Activated CD4-positive, alpha-beta T cell treated with anti-CD3 and anti-CD28 coated beads, Interleukin-2, amount 50 U/mL, for 4 hours (primary cell): ENCODE measurements at regions not wholly inside any gene's neighbourhood (a gene's known extent, or its start where the extent isn't known, plus 50 kb on each side); places are given as distances from the start of the nearest gene placed in this dataset.

ENCODE experiments used
- DNase-seq, 2 experiments: peaks; one replicate each; pipeline ENCODE4 v3.0.0-alpha.2; 2020

DNA sequence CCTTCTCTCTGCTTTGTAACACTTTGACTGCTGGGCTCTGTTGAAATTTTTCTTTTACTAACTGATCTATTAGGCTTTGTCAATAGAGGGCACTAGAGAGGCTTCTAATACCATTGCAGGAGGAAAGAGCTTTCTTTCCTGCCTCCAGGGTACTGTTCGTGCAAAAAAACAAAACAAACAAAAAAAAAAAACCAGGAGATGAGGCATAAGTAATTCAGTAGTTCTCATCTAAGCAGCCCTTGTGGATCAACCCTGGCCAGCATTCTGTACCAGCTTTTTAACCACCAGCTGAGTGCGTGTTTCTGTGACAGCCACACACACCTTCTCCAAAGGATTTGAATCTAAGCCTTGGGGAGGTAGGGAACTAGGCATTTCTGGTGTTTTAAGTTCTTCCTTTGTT lies 1707.6 kb upstream of the SLC10A2 start:
- DNase-seq: no peak

DNA sequence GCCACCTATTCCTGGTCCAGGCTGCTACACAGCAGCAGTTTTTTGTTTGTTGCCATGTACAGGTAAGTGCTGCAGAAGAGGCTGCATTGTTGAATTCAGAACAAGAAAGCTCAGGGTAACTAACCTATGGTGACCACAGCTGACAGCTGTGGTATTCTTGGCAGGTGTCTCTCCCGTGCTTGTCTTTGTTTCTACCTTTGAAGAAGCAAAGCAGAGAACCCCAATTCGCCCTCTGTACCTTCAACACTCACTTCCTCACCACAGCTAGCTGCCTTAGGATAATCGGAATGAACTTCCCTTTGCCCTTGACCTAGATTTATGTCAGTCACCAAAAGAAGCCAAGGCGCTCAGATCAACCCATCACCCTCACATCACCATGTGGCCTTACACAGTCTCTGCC lies 1703.3 kb upstream of the SLC10A2 start:
- no peak for DNase-seq

DNA sequence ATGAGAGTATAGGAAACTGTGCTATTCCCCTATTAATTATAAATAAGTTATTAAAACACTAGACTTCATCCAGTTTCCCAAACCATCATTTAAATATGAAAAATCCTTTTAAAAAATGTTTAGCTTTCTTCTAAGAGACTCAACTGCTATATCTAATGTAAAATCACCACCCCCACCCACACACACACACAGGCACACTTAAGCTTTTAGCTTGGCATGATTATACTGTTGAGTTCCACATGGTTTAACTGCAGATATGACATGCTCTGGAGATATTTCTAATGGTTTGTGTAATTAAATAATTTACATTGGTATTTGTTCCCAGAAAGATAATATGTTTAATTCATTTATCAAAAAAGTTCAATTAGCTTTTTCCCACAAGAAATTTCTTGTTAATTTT lies 1700.1 kb upstream of the SLC10A2 start:
- DNase-seq: no peak

DNA sequence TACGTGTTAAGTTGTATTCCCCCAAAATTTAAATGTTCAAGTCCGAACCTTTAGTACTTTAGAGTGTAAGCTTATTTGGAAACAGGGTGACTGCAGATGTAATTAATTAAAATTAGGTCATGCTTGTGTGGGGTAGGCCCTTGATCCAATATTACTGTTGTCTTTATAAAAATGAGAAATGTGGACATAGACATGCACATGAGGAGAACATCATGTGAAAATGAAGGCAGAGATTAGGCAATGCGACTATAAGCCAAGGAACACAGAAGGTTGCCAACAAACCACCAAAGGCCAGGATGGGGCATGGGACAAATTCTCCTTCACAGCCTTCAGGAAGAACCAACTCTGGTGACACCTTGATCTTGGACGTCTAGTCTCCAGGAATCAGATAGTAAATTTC lies 1698.4 kb upstream of the SLC10A2 start:
- DNase-seq: no peak

DNA sequence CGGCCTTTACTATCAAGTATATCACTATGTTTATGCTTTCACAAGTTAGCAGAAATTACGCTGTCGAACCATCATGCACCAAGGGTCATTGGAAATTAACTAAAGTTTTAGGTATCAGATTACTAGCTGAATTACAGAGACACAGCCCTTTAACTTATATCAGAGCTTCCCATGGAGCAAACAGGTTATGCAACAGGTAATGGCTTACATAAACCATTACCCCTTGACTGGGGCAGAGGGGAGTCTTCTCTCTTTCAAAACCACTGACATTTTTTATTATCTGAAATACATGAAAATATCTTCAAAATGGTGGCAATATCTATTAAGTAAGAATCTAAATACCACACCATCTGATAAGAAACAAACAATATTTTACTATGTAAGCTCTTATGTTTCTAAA lies 1692.9 kb upstream of the SLC10A2 start:
- DNase-seq: no peak

DNA sequence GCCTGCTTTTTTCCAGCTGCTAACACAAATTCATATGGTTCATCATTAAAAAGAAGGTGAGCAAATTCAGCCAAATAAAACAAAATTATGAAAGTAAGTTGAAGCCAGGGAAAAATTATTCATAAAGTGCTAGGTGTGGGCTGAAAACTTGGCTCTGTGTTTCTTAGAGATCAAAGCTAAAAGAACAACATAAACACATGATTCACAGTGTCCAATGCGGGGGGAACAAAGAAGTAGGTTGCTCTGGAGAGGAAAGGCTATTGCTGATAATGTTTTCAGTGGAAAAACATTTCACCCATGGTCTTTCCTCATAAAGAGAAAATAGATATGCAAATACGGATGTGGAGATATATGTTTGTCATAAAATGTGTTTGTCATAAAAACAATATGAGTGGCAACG lies 1691.5 kb upstream of the SLC10A2 start:
- DNase-seq: no peak

DNA sequence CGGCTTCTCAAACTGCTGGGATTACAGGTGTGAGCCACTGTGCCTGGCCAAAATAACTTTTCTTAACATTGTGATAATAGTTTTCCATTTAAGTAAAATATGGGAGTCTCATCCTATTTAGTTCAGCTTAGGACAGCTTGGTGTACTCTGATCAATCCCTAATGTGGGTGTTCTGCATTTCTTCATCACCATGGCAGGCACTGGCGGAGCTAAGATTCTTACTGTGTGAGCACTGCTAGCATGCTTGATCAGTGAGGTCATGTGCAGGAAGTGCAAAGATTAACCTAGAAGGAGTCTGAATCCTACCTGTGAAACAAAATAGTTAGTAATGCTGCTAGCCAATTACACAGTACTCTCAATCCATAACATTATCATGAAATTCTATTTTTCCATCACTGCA lies 1684.2 kb upstream of the SLC10A2 start:
- DNase-seq: no peak

DNA sequence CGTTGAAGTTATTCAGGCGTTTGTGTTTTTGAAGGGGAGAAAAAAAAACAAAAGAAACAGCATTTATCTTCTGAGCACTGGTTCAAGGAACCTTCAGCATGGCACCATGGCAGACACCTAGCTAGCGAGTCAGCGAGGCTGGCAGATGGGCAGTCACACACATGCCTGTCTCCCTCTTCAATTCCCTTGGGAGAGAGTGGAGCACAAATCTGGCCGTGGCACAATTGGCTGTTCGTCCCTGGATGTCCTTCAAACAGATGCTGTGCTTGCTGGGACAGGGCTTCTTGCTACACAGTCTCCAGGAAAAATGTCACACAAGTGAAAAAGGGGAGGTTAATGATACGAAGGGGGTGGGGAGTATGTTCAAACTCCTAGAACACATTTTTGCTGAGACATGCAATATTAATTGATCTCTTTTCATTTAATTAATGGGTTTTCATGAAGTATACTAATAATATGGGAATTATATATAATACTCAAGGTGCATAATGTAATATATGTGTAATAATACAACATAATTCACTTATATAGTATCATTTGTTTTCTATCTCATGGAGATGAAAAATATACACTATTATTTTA lies 1674.5 kb upstream of the SLC10A2 start:
- DNase-seq: no peak

DNA sequence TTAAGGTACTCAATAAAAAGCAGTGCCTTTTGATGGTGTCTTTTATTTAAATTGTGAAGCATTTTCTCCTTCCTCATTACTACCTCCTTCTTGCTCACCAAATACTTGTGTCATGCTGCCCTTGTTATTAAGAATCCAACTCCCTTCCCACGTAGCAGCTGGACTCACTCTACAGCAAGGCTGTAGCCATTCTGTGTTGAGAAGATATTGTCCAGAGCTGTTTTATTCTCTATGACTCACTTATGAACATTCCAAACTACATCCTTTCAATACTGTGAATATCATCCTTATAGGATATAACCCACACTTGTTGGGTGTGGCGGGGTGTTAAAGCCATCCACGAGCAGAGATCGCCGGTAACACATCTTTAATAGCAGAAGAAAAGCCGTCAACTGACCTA lies 1671.5 kb upstream of the SLC10A2 start:
- no peak for DNase-seq

DNA sequence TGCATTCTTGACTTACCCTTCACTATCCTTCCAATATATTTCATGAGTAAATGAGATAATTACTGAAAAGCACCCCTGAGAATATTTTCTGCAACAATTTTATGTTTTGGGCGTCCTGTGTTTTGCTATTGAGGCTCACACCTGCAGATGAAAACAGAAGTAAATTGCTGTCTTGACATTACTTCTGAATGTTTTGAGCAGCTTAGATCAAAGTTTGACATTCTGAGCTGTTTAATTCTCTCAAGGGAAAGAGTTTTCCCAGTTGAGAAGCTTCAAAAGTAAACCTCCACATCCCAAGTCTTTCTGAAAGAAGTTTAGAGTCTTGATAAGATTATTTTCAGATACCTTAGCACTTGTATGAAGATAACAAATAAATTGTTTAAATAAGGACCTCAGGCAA lies 1667.2 kb upstream of the SLC10A2 start:
- DNase-seq: no peak

DNA sequence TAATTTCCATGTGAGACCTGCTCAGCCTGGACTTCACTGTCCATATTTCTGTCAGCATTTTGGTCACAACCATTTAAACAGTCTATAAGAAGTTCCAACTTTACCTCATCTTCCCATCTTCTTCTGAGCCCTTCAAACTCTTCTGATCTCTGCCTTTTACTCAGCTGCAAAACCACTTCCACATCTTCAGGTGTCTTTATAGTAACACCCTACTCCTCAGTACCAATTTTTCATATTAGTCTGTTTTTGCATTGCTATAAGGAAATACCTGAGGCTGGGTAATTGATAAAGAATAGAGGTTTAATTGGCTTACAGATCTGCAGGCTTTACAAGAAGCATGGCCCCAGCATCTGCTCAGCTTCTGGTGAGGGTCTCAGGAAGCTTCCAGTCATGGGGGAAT lies 1648.9 kb upstream of the SLC10A2 start:
- DNase-seq: no peak

DNA sequence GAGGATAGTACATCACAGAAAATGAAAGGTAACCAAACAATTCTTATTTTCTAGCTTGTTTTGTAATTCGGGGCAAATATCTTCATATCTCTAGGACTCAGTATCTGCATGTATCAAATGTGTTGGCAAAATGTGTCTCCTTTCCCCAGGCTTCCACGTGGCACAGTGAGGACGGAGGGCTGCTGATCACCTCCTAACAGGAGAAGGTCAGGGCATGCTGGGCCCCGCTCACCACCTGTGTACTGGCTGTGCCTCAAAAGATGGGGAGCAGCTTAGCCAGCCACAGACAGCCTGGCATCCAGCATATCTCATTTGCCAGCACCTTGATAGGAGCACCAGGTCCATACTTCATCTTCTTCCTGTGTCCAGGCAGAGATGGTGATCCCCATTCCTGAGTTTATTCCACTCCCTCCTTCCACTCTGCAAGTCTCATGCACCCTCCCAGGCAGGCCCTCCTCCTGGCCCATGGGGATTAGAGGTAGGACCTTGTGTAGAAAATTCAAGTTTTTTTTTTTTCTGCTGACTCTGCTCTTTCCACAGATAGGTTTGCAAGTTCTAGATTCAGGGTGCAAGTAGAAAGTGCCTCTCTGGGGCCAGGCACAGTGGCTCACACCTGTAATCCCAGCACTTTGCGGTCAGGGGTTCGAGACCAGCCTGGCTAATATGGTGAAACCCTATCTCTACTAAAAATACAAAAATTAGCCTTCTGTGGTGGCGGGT lies 1639.0 kb upstream of the SLC10A2 start:
- DNase-seq: no peak

DNA sequence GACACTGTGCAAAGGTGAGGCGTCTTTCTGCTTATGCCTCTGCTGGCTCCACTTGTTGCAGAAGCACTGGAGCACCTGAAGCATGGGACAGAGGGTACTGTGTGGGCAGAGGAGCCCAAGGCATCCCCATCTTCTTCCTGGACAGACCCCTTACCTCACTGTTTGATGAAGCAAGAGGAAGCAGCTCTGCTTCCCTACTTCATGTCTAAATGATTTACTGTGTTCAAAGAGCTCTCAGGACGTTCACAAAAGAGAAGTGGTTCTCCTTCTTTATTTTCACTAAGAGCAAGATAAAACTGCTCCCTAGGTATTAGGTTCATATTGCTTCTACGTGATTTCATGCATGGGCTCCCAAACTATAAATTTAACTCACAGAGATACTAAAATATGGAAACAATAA lies 1635.4 kb upstream of the SLC10A2 start:
- no peak for DNase-seq

DNA sequence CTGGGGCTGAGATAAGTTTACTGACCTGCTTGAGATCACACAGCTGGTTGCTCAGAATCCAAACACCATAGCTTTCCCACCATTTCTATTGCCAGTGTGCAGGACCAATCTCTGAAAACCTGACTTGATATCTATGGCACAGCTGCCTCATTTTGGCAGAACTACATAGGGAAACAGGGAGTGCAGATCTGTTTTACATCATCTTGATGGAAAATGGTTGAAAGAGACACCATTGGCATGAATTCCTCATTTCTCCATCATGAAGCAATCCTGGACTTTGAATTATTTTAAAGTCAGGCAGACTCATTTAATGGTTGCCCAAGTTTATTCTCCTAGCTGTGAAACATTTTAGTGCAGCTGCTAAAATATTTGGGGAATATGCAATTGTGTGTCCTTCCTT lies 1628.2 kb upstream of the SLC10A2 start:
- no peak for DNase-seq

DNA sequence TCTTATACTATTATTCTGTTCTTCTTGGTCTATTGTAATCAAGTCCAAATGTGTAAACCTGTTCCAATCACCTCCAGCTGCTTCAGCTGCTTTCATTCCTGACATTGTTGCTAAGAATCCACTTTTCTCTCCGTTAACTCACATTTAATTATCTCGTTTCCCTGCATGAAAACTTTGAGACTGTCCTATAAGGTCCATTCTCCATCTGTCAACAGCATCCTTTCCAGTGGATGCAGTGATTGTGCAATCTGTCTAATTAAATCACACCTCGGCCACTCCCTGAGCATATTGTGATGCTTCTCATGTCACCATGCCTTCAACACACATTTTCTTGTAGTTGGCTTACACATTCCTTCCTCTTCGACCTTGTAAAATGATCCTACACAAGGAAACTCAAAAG lies 1626.9 kb upstream of the SLC10A2 start:
- DNase-seq: no peak

DNA sequence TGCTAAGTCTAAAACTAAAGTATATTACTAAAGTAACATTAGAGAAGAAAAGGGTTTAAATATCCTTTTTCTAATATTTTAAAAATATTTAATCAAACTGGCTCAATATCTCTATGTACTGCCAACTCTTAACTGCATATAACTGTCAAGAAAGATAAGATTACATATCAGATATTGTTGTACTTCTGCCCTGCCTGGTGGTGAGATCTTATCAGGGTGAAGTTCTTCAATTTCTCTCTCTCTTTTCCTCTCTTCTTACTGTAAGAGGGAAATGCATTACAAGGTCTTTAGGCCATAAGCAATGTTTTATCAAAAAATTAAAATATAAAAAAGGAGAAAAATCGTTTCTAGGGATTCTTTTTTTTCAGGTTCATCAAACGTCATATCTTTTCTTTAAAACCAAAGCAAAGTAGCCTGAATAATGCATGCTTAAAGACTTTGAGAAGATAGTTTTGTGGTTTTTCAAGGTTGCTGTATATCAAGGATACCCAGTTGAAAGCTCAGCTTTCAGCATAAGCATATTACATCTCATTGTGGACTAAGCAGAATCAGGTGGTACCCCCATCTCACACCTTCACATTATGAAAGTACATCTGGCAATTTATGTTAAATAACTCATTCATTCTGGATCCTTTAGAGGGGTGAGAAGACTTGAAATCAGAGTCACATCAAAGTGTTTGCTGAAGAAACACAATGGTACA lies 1625.7 kb upstream of the SLC10A2 start:
- DNase-seq: no peak

DNA sequence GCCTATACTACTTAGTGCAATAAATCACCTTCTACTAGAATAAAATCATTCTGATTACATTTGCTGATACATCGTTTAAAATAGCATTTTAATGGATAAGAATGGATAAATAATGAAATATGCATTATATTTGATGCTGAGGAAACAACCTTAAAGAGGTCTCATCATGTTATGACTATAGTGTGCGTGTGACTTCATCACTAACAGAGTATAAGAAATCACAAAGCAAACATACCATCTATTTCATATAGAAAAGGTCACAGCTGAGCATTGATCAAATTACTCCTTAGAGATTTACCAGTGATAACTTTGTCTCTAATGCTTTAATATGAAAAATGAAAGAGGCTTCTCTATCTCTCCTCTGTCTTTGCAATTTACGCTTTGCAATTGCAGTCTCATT lies 1620.3 kb upstream of the SLC10A2 start:
- no peak for DNase-seq

DNA sequence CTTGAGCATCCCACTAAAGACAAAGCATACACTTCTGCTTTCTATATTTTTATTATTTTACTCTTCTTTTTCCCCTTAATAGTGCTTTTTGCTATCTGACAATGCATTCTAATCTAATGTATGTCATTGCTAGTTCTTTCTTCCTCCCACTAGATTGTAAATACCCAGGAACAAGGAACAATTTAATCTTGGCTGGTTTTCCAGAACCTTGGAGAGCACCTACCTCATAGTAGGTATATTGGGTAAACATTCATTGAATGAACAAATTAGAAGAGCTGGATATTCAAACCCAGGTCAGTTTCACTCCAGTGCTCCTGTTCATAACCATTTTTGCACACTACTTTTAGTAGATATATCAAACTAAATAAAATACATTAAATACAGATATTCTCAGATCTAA lies 1617.6 kb upstream of the SLC10A2 start:
- DNase-seq: no peak

DNA sequence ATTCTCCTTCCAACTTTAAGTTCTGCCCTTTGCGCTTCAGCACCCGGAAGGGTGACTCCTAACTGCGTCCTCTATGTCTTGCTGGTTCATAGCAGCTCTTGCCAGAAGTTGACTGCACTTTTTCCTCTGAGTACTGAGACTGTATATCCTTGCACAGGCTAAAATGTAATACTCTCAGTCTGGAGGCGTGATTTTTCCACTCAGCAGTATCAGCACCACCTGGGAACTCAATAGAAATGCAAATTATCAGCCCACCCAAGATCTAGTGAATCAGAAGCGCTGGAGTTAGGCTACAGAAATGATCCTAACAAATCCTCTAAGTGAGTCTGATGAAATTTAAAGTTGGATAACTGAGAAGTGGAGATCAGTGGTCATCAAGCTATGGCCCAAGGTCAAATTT lies 1611.9 kb upstream of the SLC10A2 start:
- no peak for DNase-seq

DNA sequence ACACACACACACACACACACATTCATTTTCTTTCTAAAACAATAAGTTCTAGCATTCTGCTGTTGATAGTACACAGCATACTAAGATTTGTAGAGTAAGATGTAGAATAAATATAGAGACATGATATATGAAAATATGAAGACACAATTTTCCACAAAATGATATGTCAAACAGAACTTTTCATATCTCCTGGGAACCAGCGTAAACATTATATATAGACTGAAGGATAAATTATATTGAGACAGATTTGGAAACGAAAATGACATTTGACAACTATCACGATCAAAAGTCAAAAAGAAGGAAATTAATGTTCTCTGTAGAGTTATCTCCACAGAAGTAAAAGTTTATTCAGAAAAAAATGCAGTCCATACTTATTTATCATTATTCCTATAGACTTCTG lies 1605.7 kb upstream of the SLC10A2 start:
- no peak for DNase-seq

DNA sequence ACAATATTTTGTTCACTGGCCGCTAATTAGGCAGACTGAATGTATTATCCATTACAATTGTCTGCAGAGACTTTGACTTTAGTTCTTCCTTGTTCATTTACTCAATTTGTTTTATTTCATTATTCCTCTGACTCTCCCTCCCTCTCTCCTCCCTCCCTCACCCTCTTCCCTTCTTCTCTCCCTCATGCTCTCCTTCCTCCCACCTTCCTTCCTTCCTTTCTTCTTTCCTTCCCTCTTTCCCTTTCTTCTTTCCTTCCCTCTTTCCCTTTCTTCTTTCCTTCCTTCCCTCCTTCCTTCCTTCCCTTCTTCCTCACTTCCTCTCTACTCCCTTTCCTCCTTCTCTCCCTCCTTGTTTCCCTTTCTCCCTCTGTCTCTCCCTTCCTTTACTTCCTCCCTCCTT lies 1591.0 kb upstream of the SLC10A2 start:
- no peak for DNase-seq

DNA sequence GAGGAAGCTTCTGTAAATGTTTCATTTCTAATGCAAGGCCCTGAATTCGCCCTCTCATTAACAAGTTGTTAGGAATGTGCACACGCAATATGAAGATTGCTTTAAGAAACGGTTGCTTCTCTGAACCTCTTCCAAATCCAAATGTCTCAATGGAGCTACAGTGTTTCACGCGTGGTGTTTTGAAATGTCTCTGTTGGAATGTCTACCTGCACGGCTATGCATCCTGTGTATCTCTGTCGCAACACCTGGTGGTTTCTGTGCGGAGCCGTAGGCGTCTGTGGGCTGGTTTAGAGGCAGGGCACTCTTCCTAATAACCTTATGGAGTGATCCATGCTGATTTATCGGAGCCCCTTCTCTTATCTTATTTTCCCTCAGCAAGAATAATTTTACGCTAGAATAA lies 1584.2 kb upstream of the SLC10A2 start:
- no peak for DNase-seq

DNA sequence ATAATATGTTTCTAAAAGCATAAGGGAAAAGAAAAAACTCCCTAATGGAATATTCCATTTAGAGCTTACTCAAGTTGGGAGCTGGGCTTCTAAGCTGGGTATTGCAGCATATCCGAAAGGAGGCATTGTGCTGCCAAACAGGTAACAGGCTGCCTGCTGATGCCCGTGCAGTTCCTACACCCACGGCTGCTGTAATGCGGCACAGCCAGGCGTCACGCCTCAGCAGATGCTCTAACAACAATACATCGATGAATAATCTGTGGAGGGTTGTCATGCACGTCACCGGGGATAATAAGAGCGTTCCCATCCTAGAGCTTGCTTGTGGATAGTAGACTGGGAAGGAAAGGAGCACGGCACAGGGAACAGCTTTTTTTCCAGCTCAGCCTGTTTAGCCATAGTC lies 1582.1 kb upstream of the SLC10A2 start:
- no peak for DNase-seq

DNA sequence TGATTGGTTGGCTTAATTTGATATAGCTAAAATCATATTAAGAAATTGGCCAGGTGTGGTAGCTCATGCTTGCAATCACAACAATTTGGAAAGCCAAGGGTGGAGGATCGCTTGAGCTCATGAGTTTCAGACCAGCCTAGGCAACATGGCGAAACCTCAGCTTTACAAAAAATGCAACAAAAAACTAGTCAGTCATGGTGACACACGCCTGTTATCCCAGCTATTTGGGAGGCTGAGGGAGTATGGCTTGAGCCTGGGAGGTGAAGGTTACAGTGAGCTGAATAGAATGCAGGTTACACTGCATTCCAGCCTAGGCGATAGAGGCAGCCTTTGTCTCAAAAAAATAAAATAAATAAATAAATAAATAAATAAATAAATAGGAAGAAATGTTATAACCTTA lies 1579.6 kb upstream of the SLC10A2 start:
- DNase-seq: no peak

DNA sequence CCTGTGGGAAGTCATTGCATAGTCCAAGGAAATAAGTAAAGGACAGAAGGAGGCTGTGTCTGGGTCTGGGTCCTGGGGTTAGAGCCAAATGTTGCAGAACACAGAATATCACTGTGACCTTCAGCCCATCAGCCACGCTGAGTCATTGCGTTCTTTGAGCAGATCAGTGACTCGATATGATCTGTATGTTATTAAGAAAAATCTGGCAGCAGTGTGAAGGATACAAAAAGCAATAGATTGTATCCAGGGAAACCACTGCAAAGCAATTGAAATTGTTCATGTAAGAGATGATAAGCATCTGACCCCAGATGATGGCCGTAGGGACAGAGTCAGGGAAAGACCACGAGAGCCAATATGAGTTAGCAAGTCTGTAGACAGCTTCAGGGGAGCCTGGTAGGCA lies 1575.1 kb upstream of the SLC10A2 start:
- no peak for DNase-seq
